Epithelial cell of esophagus (primary cell): ENCODE measurements at regions not wholly inside any gene's neighbourhood (a gene's known extent, or its start where the extent isn't known, plus 50 kb on each side); places are given as distances from the start of the nearest gene placed in this dataset.

Experiments used
- DNase-seq: peaks from one replicate; pipeline ENCODE4 v3.0.0; 2010; ENCODE audit warnings: low read depth
- H3K4me3 ChIP-seq: 2 replicates; pipeline ENCODE4 v1.5.1; 2011; ENCODE audit warnings: mild to moderate bottlenecking, low read length, control low read depth
- TF ChIP-seq, protein P1 (sequence below): IDR thresholded peaks from 2 replicates; pipeline ENCODE4 v1.5.1; 2011; ENCODE audit warnings: low read depth, mild to moderate bottlenecking, low read length, control low read depth, inconsistent platforms; ENCODE audit not compliant: insufficient read depth; ENCODE audit errors: missing control alignments

DNA sequence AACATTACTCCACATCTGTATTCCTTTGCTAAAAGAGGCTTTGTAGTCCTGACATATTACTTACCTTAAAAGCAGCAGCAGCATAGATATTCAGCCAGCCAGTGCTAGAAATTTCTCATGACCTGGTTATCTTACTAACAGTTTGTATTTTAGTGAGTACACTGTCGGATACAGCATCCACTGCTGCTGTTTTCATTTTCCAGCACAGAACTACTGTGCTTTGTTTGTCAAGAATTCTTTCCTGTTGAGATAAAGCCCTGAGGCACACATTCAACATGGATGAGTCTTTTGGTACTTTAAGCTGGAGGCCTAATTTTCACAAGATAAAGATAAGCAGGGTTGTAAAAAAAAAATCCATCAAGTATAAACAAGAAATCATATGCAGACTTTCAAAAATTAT lies 311.2 kb upstream of the OPRM1 start:
- no peak overlapping the region for H3K4me3 ChIP-seq
- peak; percentile 48 for DNase-seq
- TF ChIP-seq, protein P1, sequence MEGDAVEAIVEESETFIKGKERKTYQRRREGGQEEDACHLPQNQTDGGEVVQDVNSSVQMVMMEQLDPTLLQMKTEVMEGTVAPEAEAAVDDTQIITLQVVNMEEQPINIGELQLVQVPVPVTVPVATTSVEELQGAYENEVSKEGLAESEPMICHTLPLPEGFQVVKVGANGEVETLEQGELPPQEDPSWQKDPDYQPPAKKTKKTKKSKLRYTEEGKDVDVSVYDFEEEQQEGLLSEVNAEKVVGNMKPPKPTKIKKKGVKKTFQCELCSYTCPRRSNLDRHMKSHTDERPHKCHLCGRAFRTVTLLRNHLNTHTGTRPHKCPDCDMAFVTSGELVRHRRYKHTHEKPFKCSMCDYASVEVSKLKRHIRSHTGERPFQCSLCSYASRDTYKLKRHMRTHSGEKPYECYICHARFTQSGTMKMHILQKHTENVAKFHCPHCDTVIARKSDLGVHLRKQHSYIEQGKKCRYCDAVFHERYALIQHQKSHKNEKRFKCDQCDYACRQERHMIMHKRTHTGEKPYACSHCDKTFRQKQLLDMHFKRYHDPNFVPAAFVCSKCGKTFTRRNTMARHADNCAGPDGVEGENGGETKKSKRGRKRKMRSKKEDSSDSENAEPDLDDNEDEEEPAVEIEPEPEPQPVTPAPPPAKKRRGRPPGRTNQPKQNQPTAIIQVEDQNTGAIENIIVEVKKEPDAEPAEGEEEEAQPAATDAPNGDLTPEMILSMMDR = no peak

DNA sequence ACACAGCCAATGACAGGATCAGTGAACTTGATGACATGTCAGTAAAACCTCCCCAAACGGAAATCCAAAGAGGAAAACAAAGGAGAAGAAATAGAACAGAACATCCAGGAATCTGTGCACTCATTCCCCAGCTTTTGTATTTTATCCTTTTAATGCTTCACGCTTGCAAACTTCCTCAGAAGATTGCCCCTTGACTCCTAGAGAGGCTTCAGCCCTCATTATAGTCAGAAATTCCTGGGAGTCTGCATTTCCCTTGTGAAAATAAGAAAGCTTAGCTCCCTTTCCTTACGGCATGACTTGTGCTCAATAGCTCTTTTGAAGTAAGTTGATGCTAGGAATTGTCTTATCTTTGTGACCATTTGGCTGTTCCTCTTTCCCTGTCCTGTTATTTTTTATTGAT lies 313.6 kb upstream of the OPRM1 start:
- no peak overlapping the region for H3K4me3 ChIP-seq
- TF ChIP-seq, protein P1 = no peak
- DNase-seq = no peak

DNA sequence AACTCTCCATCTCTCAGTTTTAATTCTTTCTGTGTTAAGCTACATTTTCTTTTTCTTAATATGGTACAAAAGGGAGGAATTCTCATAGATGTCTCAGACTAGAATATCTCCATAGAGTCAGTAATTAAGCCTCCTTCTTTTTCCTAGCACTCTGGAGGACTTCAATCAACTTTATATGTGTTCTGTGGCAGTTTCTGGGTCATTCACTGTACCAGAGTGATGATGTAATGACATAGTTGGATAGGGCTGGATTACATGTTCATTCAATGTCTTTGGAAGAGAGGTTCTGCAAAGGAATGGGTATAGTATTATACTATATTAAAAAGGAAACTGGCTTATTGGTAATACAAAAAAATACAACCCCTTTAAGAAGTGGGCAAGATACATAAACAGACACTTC lies 318.3 kb upstream of the OPRM1 start:
- TF ChIP-seq, protein P1 = no peak
- DNase-seq = no peak
- no peak overlapping the region for H3K4me3 ChIP-seq

DNA sequence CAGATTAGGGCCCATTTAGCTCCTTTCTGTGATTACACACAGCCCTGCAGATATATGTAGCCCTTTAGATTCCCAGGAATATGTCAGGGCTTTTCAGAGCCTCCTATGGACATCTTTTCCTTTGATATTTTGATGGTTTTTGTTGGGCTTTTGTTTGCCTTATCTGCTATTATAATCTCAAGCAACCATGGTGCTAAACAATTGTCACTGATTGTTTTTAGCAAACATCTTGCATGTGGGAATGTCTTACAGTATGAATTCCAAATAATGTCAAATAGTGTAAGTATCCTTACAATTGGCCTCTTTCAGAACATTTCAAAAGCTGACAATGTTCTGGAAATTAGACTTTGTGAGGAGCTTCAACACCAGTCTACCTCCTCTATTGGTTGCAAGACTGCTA lies 333.6 kb upstream of the OPRM1 start:
- DNase-seq = no peak
- TF ChIP-seq, protein P1 = no peak
- no peak overlapping the region for H3K4me3 ChIP-seq

DNA sequence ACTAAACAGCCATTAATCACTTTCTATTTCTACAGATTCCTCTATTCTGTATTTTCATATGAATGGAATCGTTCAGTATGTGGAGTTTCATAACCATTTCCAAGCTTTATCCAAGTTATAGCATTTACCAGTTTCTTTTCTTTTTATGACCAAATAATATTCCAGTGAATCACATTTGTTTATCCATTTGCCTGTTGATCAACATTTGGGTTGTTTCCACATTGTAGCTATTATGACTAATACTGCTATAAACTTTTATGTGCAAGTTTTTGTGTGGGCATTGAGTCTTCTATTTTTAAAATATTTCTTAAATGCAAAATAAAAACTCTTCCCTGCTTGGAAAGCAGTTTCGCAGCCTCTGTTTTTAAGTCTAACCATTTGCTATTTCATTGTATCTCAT lies 336.4 kb upstream of the OPRM1 start:
- TF ChIP-seq, protein P1 = no peak
- no peak for DNase-seq
- no peak overlapping the region for H3K4me3 ChIP-seq

DNA sequence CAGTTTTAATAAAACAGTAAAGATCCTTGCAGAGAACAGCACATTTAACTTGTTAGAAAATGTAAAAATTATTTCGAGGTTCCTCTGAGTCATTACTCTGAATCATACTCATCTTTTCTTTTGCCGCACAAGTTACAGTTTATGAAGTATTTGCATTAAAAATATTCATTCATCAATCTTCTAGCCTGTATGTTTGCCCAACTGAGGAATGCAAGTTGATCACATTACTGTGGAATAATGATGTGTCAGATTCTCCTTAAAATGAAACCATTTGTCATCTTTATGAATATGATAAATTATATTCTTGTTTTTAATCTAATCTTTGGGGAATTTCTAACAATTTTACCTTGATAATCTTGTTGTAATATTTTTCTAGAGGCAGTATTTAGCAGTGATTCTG lies 340.4 kb upstream of the OPRM1 start:
- H3K4me3 ChIP-seq = no peak overlapping the region
- no peak for DNase-seq
- TF ChIP-seq, protein P1 = no peak

DNA sequence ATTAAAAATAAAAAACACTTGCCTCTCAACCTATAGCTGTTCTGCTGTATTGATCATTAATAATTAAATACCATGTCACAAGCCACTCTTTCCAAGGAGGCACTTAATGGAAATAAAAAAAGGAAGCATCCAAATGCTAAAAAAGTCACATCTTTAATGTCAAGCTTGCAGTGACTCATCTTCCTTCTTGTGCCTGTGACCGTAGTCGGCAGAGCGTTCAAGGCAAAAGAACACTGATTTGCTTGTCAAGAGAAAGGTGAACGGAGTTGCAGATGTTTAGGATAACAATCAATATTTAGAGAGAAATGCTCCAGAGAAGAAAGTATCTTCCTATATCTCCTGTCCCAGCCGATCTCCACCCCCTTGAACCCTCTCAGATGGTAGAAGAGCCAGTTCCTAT lies 341.0 kb upstream of the OPRM1 start:
- H3K4me3 ChIP-seq = no peak overlapping the region
- no peak for DNase-seq
- TF ChIP-seq, protein P1 = no peak
